NCI-H748 (cell line): ENCODE measurements at regions not wholly inside any gene's neighbourhood (a gene's known extent, or its start where the extent isn't known, plus 50 kb on each side); places are given as distances from the start of the nearest gene placed in this dataset.
"Not testable (repeated sequence)": the region's sequence is repeated elsewhere in the genome, so short reads cannot be mapped to it uniquely, and the experiment has no call there.

Source experiments
- DNase-seq: peaks from one replicate; lab custom pipeline; 2025; ENCODE audit not compliant: unreplicated experiment; lab: John Stamatoyannopoulos, UW

- no peak for DNase-seq
Measured at GRCh38 chr9:36521148-36521547, 51.5 kb upstream of the MELK start.

GRCh38 chr9:36517131-36517530, 55.6 kb upstream of the MELK start:
- no peak for DNase-seq

- no peak for DNase-seq
Measured at GRCh38 chr9:36504156-36504555, 68.5 kb upstream of the MELK start.

- DNase-seq: no peak
Measured at GRCh38 chr9:36503172-36504088, 69.3 kb upstream of the MELK start.

- DNase-seq: no peak
Measured at GRCh38 chr9:36501727-36502126, 71.0 kb upstream of the MELK start.

GRCh38 chr9:36500931-36501330, 71.8 kb upstream of the MELK start:
- not testable (repeated sequence) for DNase-seq

- DNase-seq: peak; percentile 98
Measured at GRCh38 chr9:36499174-36499890, 73.4 kb upstream of the MELK start.

GRCh38 chr9:36493564-36493963, 79.1 kb upstream of the MELK start:
- not testable (repeated sequence) for DNase-seq

GRCh38 chr9:36492865-36493264, 79.8 kb upstream of the MELK start:
- no peak for DNase-seq

- DNase-seq: no peak
Measured at GRCh38 chr9:36489453-36489852, 83.2 kb upstream of the MELK start.

- peak; percentile 37 for DNase-seq
Measured at GRCh38 chr9:36488389-36488756, 84.3 kb upstream of the MELK start.

GRCh38 chr9:36487482-36488388, 85.0 kb upstream of the MELK start:
- peak; percentile 97 for DNase-seq

GRCh38 chr9:36486933-36487481, 85.7 kb upstream of the MELK start:
- DNase-seq: peak; percentile 53

- DNase-seq: peak; percentile 25
Measured at GRCh38 chr9:36486329-36486932, 86.3 kb upstream of the MELK start.

GRCh38 chr9:36485647-36486328, 85.7 kb upstream of the RNF38 start:
- no peak for DNase-seq

- DNase-seq: no peak
Measured at GRCh38 chr9:36484124-36484523, 84.1 kb upstream of the RNF38 start.

GRCh38 chr9:36479101-36479500, 79.0 kb upstream of the RNF38 start:
- peak; percentile 6 for DNase-seq

- no peak for DNase-seq
Measured at GRCh38 chr9:36471359-36471758, 71.3 kb upstream of the RNF38 start.

- no peak for DNase-seq
Measured at GRCh38 chr9:36470643-36471290, 70.7 kb upstream of the RNF38 start.
